IMR-90 (cell line): ENCODE measurements at regions not wholly inside any gene's neighbourhood (a gene's known extent, or its start where the extent isn't known, plus 50 kb on each side); places are given as distances from the start of the nearest gene placed in this dataset.

Experiments
- ATAC-seq: fragments of 200-7000 bp; cut with Tn5 transposase; 2 replicates; pipeline ENCODE4 v1.9.1; 2020; ENCODE audit warnings: low read depth, mild to moderate bottlenecking, moderate library complexity
- BruUV-seq: library from RNA; stranded (reverse); fragments of 400-500 nt; replicated peaks from 2 replicates; lab custom pipeline; 2021; lab: Mats Ljungman, UMichigan
- CTCF ChIA-PET: fragments of 300-600 bp; formaldehyde crosslinking; extraction: SDS; loops from one replicate; lab custom pipeline; 2021; ENCODE audit warnings: antibody characterized with exemption; lab: Yijun Ruan, JAX
- POLR2A ChIA-PET: fragments of 300-600 bp; sonication (Branson Sonifier 250); formaldehyde crosslinking; loops from one replicate; lab custom pipeline; 2022; ENCODE audit warnings: antibody characterized with exemption; ENCODE audit not compliant: unreplicated experiment; lab: Charles Lee
- DNase-seq: peaks from one replicate; pipeline ENCODE4 v3.0.0; 2013
- H2AFZ ChIP-seq: replicated peaks from 2 replicates; pipeline ENCODE3; 2013; ENCODE audit warnings: low read length, mild to moderate bottlenecking; ENCODE audit not compliant: poor library complexity
- H2AK5ac ChIP-seq: 2 replicates; pipeline ENCODE4 v1.6.1; 2013; ENCODE audit warnings: low read depth, low read length, inconsistent platforms
- H2AK9ac ChIP-seq: replicated peaks from 2 replicates; pipeline ENCODE3; 2013; ENCODE audit warnings: mild to moderate bottlenecking, low read depth, low read length, moderate library complexity; ENCODE audit not compliant: poor library complexity
- H2BK120ac ChIP-seq: 2 replicates; pipeline ENCODE4 v1.6.1; 2013; ENCODE audit warnings: low read depth, low read length, inconsistent platforms
- H2BK15ac ChIP-seq: 3 replicates; pipeline ENCODE4 v1.6.1; 2013; ENCODE audit warnings: low read depth, low read length, inconsistent platforms
- H2BK20ac ChIP-seq: 2 replicates; pipeline ENCODE4 v1.6.1; 2013; ENCODE audit warnings: low read depth, mild to moderate bottlenecking, inconsistent platforms, low read length, moderate library complexity
- H2BK5ac ChIP-seq: 2 replicates; pipeline ENCODE4 v1.6.1; 2013; ENCODE audit warnings: mild to moderate bottlenecking, low read depth, low read length, inconsistent platforms; ENCODE audit not compliant: poor library complexity, severe bottlenecking
- H3K14ac ChIP-seq: replicated peaks from 2 replicates; pipeline ENCODE4 v1.6.1; 2013; ENCODE audit warnings: low read depth, low read length, inconsistent platforms
- H3K18ac ChIP-seq: 2 replicates; pipeline ENCODE4 v1.6.1; 2013; ENCODE audit warnings: low read depth, low read length, control low read depth
- H3K23ac ChIP-seq: 2 replicates; pipeline ENCODE4 v1.6.1; 2013; ENCODE audit warnings: low read depth, low read length, inconsistent platforms
- H3K27ac ChIP-seq: 2 replicates; pipeline ENCODE4 v1.5.1; 2013; ENCODE audit warnings: mild to moderate bottlenecking, control low read depth, low read length; ENCODE audit not compliant: insufficient read depth
- H3K27me3 ChIP-seq: 2 replicates; pipeline ENCODE4 v1.6.1; 2013; ENCODE audit warnings: low read length; ENCODE audit not compliant: control insufficient read depth, insufficient read depth
- H3K36me3 ChIP-seq: 2 replicates; pipeline ENCODE4 v1.6.1; 2013; ENCODE audit warnings: low read length, mixed read lengths; ENCODE audit not compliant: control insufficient read depth, insufficient read depth
- H3K4ac ChIP-seq: 2 replicates; pipeline ENCODE4 v1.6.1; 2013; ENCODE audit warnings: low read depth, low read length, inconsistent platforms
- H3K4me1 ChIP-seq: 2 replicates; pipeline ENCODE4 v1.6.1; 2013; ENCODE audit warnings: low read length, mixed read lengths; ENCODE audit not compliant: control insufficient read depth, insufficient read depth
- H3K4me2 ChIP-seq: 2 replicates; pipeline ENCODE4 v1.6.1; 2013; ENCODE audit warnings: low read depth, mild to moderate bottlenecking, control low read depth, low read length, moderate library complexity
- H3K4me3 ChIP-seq: 2 replicates; pipeline ENCODE4 v1.5.1; 2013; ENCODE audit warnings: low read depth, mild to moderate bottlenecking, control low read depth, low read length, moderate library complexity; ENCODE audit not compliant: insufficient read depth
- H3K56ac ChIP-seq: 2 replicates; pipeline ENCODE4 v1.6.1; 2013; ENCODE audit warnings: low read length, inconsistent platforms; ENCODE audit not compliant: insufficient read depth; ENCODE audit errors: extremely low read depth
- H3K79me1 ChIP-seq, 2 experiments: 2 replicates each; pipeline ENCODE4 v1.6.1; 2013; ENCODE audit warnings: low read length in 2 of 2, inconsistent platforms in 1 of 2, low read depth in 1 of 2
- H3K9ac ChIP-seq: 2 replicates; pipeline ENCODE4 v1.6.1; 2013; ENCODE audit warnings: low read depth, low read length, control low read depth
- H3K9me1 ChIP-seq: 2 replicates; pipeline ENCODE4 v1.6.1; 2013; ENCODE audit warnings: low read length, inconsistent platforms; ENCODE audit not compliant: insufficient read depth
- H3K9me3 ChIP-seq: 2 replicates; pipeline ENCODE4 v1.6.1; 2013; ENCODE audit warnings: low read length; ENCODE audit not compliant: control insufficient read depth, insufficient read depth
- H4K20me1 ChIP-seq: 2 replicates; pipeline ENCODE4 v1.6.1; 2013; ENCODE audit warnings: low read length, inconsistent platforms; ENCODE audit not compliant: insufficient read depth
- H4K5ac ChIP-seq: 2 replicates; pipeline ENCODE4 v1.6.1; 2013; ENCODE audit warnings: mild to moderate bottlenecking, low read depth, low read length, control low read depth
- H4K8ac ChIP-seq, 2 experiments: 2 replicates each; pipeline ENCODE4 v1.6.1; 2013; ENCODE audit warnings: low read depth in 2 of 2, low read length in 2 of 2, control low read depth in 1 of 2, inconsistent platforms in 1 of 2
- H4K91ac ChIP-seq: 2 replicates; pipeline ENCODE4 v1.6.1; 2013; ENCODE audit warnings: low read depth, low read length, inconsistent platforms; ENCODE audit not compliant: insufficient read depth
- CEBPB ChIP-seq: IDR thresholded peaks from 2 replicates; pipeline ENCODE4 v1.6.1; 2012; ENCODE audit warnings: low read depth, low read length, improper control_type of control experiment
- CHD1 ChIP-seq: IDR thresholded peaks from 2 replicates; pipeline ENCODE4 v1.6.1; 2012; ENCODE audit warnings: low read depth, low read length, improper control_type of control experiment
- FOS ChIP-seq: fragments of 150-350 bp; IDR thresholded peaks from 2 replicates; pipeline ENCODE4 v1.6.1; 2016; ENCODE audit warnings: low read depth, low read length
- MAFK ChIP-seq: IDR thresholded peaks from 2 replicates; pipeline ENCODE4 v1.6.1; 2012; ENCODE audit warnings: low read depth, low read length, improper control_type of control experiment
- MAZ ChIP-seq: IDR thresholded peaks from 2 replicates; pipeline ENCODE4 v1.6.1; 2012; ENCODE audit warnings: low read depth, mild to moderate bottlenecking, low read length, improper control_type of control experiment, moderate library complexity, borderline replicate concordance
- MXI1 ChIP-seq: IDR thresholded peaks from 2 replicates; pipeline ENCODE4 v1.6.1; 2012; ENCODE audit warnings: low read depth, mild to moderate bottlenecking, low read length, moderate library complexity, borderline replicate concordance
- NFE2L2 ChIP-seq: fragments of 150-350 bp; IDR thresholded peaks from 2 replicates; pipeline ENCODE4 v1.6.1; 2016; ENCODE audit warnings: low read depth, mild to moderate bottlenecking, low read length
- POLR2A ChIP-seq: IDR thresholded peaks from 2 replicates; pipeline ENCODE4 v1.6.1; 2012; ENCODE audit warnings: mild to moderate bottlenecking, low read depth, low read length
- RAD21 ChIP-seq: IDR thresholded peaks from 2 replicates; pipeline ENCODE4 v1.6.1; 2012; ENCODE audit warnings: low read length, improper control_type of control experiment
- RCOR1 ChIP-seq: IDR thresholded peaks from 2 replicates; pipeline ENCODE4 v1.6.1; 2012; ENCODE audit warnings: mild to moderate bottlenecking, low read length, improper control_type of control experiment; ENCODE audit not compliant: insufficient replicate concordance
- RFX5 ChIP-seq: IDR thresholded peaks from 2 replicates; pipeline ENCODE4 v1.8.0; 2012; ENCODE audit warnings: low read depth, mild to moderate bottlenecking, low read length, moderate library complexity
- SMC3 ChIP-seq: fragments of 150-350 bp; IDR thresholded peaks from 2 replicates; pipeline ENCODE4 v1.6.1; 2016; ENCODE audit warnings: low read depth, mild to moderate bottlenecking, antibody characterized with exemption, low read length, moderate library complexity
- USF2 ChIP-seq: fragments of 150-350 bp; IDR thresholded peaks from 2 replicates; pipeline ENCODE4 v1.6.1; 2017; ENCODE audit warnings: mild to moderate bottlenecking, antibody characterized with exemption, low read length, low read depth
- WGBS, 2 experiments: methylation state at CpG; one replicate each; pipeline versions ENCODE4 v1.1.5 to v1.1.7; 2013; ENCODE audit warnings: missing lambda C conversion rate in 2 of 2; ENCODE audit not compliant: insufficient read length in 1 of 2; ENCODE audit errors: extremely low coverage in 2 of 2; 5-methylcytosine and 5-hydroxymethylcytosine counted together
- dilution Hi-C: fragments of 300-500 bp; cut with HindIII; formaldehyde crosslinking; loops from one replicate; pipeline ENCODE4 v1.14.3; 2018; ENCODE audit warnings: low sequenced_read_pairs; ENCODE audit not compliant: unreplicated experiment
- in situ Hi-C: fragments of 300-500 bp; cut with MboI; formaldehyde crosslinking; loops from 3 replicates; pipeline ENCODE4 v1.14.3; 2019; ENCODE audit warnings: low sequenced_read_pairs, inconsistent platforms, mixed read lengths
- intact Hi-C: fragments of 100-400 bp; cut with micrococcal nuclease; formaldehyde crosslinking; loops from 2 replicates; pipeline ENCODE4 v1.10.0; 2022
- TF ChIP-seq, protein P1 (sequence below): fragments of 150-350 bp; IDR thresholded peaks from 2 replicates; pipeline ENCODE4 v1.6.1; 2016; ENCODE audit warnings: low read depth, mild to moderate bottlenecking, low read length, moderate library complexity, borderline replicate concordance
- TF ChIP-seq, protein P2 (sequence below): conservative IDR thresholded peaks from 2 replicates; pipeline ENCODE4 v1.5.1; 2012; ENCODE audit warnings: mild to moderate bottlenecking, low read depth, low read length, improper control_type of control experiment

- H2BK5ac ChIP-seq: no peak overlapping the region
- no peak overlapping the region for H3K27ac ChIP-seq
- no peak overlapping the region for H3K4ac ChIP-seq
- no peak for DNase-seq
- H3K4me3 ChIP-seq: no peak overlapping the region
- H2BK120ac ChIP-seq: no peak overlapping the region
- H3K4me1 ChIP-seq: no peaks in the 10 kb centered on the region
- H2AK9ac ChIP-seq: no peak overlapping the region
- no peaks in the 10 kb centered on the region for H3K79me1 ChIP-seq
- H2AK5ac ChIP-seq: no peak overlapping the region
- intact Hi-C loops: no loop called here
- H3K36me3 ChIP-seq: no peaks in the 10 kb centered on the region
- no peak overlapping the region for H3K56ac ChIP-seq
- H3K14ac ChIP-seq: no peak overlapping the region
- no peak overlapping the region for H4K91ac ChIP-seq
- dilution Hi-C loops: no loop called here
- BruUV-seq: no TSS peak
- no peak for TF ChIP-seq SMC3
- TF ChIP-seq, protein P1, sequence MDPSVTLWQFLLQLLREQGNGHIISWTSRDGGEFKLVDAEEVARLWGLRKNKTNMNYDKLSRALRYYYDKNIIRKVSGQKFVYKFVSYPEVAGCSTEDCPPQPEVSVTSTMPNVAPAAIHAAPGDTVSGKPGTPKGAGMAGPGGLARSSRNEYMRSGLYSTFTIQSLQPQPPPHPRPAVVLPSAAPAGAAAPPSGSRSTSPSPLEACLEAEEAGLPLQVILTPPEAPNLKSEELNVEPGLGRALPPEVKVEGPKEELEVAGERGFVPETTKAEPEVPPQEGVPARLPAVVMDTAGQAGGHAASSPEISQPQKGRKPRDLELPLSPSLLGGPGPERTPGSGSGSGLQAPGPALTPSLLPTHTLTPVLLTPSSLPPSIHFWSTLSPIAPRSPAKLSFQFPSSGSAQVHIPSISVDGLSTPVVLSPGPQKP: no peak
- TF ChIP-seq CHD1: no peak
- no peak for TF ChIP-seq MXI1
- no peak for TF ChIP-seq NFE2L2
- no peak for TF ChIP-seq MAFK
- no peak for TF ChIP-seq POLR2A
- no peak for TF ChIP-seq MAZ
- TF ChIP-seq RAD21: no peak
- TF ChIP-seq USF2: no peak
- TF ChIP-seq FOS: no peak
- no peak for TF ChIP-seq RCOR1
- TF ChIP-seq, protein P2, sequence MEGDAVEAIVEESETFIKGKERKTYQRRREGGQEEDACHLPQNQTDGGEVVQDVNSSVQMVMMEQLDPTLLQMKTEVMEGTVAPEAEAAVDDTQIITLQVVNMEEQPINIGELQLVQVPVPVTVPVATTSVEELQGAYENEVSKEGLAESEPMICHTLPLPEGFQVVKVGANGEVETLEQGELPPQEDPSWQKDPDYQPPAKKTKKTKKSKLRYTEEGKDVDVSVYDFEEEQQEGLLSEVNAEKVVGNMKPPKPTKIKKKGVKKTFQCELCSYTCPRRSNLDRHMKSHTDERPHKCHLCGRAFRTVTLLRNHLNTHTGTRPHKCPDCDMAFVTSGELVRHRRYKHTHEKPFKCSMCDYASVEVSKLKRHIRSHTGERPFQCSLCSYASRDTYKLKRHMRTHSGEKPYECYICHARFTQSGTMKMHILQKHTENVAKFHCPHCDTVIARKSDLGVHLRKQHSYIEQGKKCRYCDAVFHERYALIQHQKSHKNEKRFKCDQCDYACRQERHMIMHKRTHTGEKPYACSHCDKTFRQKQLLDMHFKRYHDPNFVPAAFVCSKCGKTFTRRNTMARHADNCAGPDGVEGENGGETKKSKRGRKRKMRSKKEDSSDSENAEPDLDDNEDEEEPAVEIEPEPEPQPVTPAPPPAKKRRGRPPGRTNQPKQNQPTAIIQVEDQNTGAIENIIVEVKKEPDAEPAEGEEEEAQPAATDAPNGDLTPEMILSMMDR: no peak
- TF ChIP-seq RFX5: no peak
- no peak for TF ChIP-seq CEBPB
- no CpG with 5 or more reads among the region's 5 CpGs for whole genome bisulfite sequencing, 2 experiments
- no peak overlapping the region for H3K4me2 ChIP-seq
- no peak overlapping the region for H3K18ac ChIP-seq
- H4K8ac ChIP-seq: no peak overlapping the region
- no peaks in the 10 kb centered on the region for H4K20me1 ChIP-seq
- no peak overlapping the region for H4K5ac ChIP-seq
- H2BK20ac ChIP-seq: no peak overlapping the region
- ChIA-PET POLR2A (no interaction called here), CTCF (interaction anchor here (1.1 kb wide), 1 partner anchor 15 kb away, joined by 3 read pairs; no protein-coding TSS in a partner anchor)
- in situ Hi-C loops: no loop called here
- peaks cover 6% of the 10 kb centered on the region; the same call in 1 of the 2 replicates for H3K27me3 ChIP-seq
- ATAC-seq: no peak
- no peaks in the 10 kb centered on the region for H3K9me3 ChIP-seq
- H2BK15ac ChIP-seq: no peak overlapping the region
- no peaks in the 10 kb centered on the region for H3K9me1 ChIP-seq
- H3K9ac ChIP-seq: no peak overlapping the region
- no peak overlapping the region for H2AFZ ChIP-seq
- no peak overlapping the region for H3K23ac ChIP-seq
Observed at GRCh38 chr13:107964395-107964794, 250.9 kb downstream of the LIG4 start.
